Muscle of leg (tissue), 3 donors: ENCODE measurements at regions not wholly inside any gene's neighbourhood (a gene's known extent, or its start where the extent isn't known, plus 50 kb on each side); places are given as distances from the start of the nearest gene placed in this dataset.

ENCODE experiments used
- DNase-seq: peaks from one replicate; pipeline ENCODE4 v3.0.0; 2013
- H3K27ac ChIP-seq: one replicate; pipeline ENCODE4 v1.5.1; 2013; ENCODE audit warnings: mild to moderate bottlenecking, low read length, control low read depth
- H3K27me3 ChIP-seq: one replicate; pipeline ENCODE4 v1.6.1; 2013; ENCODE audit warnings: low read length; ENCODE audit not compliant: control insufficient read depth, insufficient read depth
- H3K36me3 ChIP-seq: one replicate; pipeline ENCODE4 v1.6.1; 2013; ENCODE audit warnings: low read length; ENCODE audit not compliant: control insufficient read depth, insufficient read depth
- H3K4me1 ChIP-seq: one replicate; pipeline ENCODE4 v1.6.1; 2013; ENCODE audit warnings: low read length; ENCODE audit not compliant: control insufficient read depth, insufficient read depth
- H3K4me3 ChIP-seq: one replicate; pipeline ENCODE4 v1.5.1; 2013; ENCODE audit warnings: low read length, control low read depth
- H3K9me3 ChIP-seq: replicated peaks from 2 replicates; pipeline ENCODE4 v1.6.1; 2013; ENCODE audit warnings: low read depth, low read length; ENCODE audit not compliant: control insufficient read depth
- WGBS: methylation state at CpG from one replicate; pipeline ENCODE4 v1.1.5; 2013; ENCODE audit warnings: missing lambda C conversion rate; ENCODE audit not compliant: insufficient coverage; 5-methylcytosine and 5-hydroxymethylcytosine counted together

GRCh38 chr1:95369985-95370690 lies 136.1 kb downstream of the RWDD3 start:
- Histone ChIP-seq H3K27me3 (no peaks in the 10 kb centered on the region), H3K9me3 (no peaks in the 10 kb centered on the region), H3K27ac (no peak overlapping the region), H3K4me3 (no peak overlapping the region), H3K4me1 (no peaks in the 10 kb centered on the region), H3K36me3 (no peaks in the 10 kb centered on the region)
- 60% methylated on average over 1 of the region's 7 CpGs for whole genome bisulfite sequencing
- no peak for DNase-seq

DNA sequence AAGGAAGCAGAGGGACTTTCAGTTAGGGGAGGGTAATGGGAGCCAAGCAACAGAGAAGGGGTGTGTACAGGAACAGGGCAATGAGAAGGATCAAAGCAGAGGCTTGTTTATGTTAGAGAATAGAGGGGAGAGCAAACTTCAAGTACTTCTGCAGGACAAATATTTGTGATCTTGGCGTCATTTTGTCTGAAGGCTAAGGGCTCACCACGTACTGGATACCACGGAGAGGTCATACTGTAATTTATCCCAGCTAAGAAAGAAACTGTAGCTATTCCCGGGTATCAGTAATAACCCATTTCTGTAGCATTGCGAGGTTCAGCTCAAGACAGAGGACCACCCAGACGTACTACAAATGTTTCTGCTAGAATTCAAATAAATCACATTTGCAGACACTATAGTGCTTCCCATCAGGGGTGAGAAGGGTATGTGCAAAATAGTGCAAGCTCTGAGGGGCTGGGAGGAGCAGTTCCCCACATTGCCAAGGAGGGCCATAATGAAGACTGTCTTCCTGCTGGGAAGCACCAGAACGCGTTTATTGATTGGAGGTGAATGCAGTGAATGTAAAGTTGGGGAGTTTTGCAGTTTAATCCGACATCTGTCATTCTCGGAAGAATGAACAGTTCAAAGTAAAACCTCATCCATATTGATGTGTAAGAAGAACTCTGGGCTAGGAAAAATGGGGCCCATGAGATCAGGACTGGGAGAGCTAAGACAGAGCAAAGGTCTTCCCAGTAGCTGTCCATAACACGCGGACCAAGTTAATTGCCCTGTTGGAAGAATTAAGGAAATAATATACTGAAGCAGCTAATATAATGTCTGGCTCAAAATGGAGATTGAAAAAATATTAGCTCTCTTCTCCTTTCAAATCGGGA lies 136.9 kb downstream of the RWDD3 start:
- H3K4me1 ChIP-seq: no peaks in the 10 kb centered on the region
- WGBS: 71% methylated on average over 7 of the region's 13 CpGs
- no peaks in the 10 kb centered on the region for H3K9me3 ChIP-seq
- no peak for DNase-seq
- H3K27me3 ChIP-seq: no peaks in the 10 kb centered on the region
- no peak overlapping the region for H3K4me3 ChIP-seq
- H3K36me3 ChIP-seq: no peaks in the 10 kb centered on the region
- no peak overlapping the region for H3K27ac ChIP-seq

GRCh38 chr1:95371666-95372282 lies 137.8 kb downstream of the RWDD3 start:
- no peak for DNase-seq
- H3K4me1 ChIP-seq: no peaks in the 10 kb centered on the region
- H3K9me3 ChIP-seq: no peaks in the 10 kb centered on the region
- no peaks in the 10 kb centered on the region for H3K27me3 ChIP-seq
- H3K4me3 ChIP-seq: no peak overlapping the region
- WGBS: 82% methylated on average over 5 of the region's 12 CpGs
- no peak overlapping the region for H3K27ac ChIP-seq
- no peaks in the 10 kb centered on the region for H3K36me3 ChIP-seq

- H3K27ac ChIP-seq: no peak overlapping the region
- no peaks in the 10 kb centered on the region for H3K36me3 ChIP-seq
- no peak overlapping the region for H3K4me3 ChIP-seq
- H3K27me3 ChIP-seq: no peaks in the 10 kb centered on the region
- no peak for DNase-seq
- H3K4me1 ChIP-seq: no peaks in the 10 kb centered on the region
- H3K9me3 ChIP-seq: no peaks in the 10 kb centered on the region
- WGBS: 29% methylated on average over 1 of the region's 4 CpGs
Observed at GRCh38 chr1:95375174-95375573, 141.2 kb downstream of the RWDD3 start.

DNA sequence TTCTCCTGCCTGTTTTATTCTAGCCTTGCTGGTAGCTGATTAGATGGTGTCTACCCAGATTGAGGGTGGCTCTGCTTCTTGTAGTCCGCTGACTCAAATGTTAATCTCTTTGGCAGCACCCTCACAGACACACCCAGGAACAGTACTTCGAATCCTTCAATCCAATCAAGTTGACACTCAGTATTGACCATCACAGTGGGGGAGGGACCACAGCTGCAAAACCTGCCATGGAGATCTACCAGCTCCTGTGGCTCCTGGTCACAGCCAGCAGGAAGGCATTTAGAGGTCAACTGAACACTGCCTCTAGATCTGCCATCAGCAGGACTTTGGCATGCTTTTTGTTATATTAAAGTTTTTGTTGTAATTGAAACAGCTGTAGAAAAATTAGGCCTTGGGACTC lies 146.9 kb downstream of the RWDD3 start:
- H3K36me3 ChIP-seq: no peaks in the 10 kb centered on the region
- no peaks in the 10 kb centered on the region for H3K4me1 ChIP-seq
- no peaks in the 10 kb centered on the region for H3K27me3 ChIP-seq
- H3K4me3 ChIP-seq: no peak overlapping the region
- DNase-seq: no peak
- no peaks in the 10 kb centered on the region for H3K9me3 ChIP-seq
- no CpG with 5 or more reads among the region's 2 CpGs for WGBS
- no peak overlapping the region for H3K27ac ChIP-seq

GRCh38 chr1:95382000-95382786 lies 148.2 kb downstream of the RWDD3 start:
- H3K4me3 ChIP-seq: no peak overlapping the region

GRCh38 chr1:95383111-95383510 lies 149.1 kb downstream of the RWDD3 start:
- no peak for DNase-seq
- Histone ChIP-seq H3K27me3 (no peaks in the 10 kb centered on the region), H3K4me3 (no peak overlapping the region), H3K27ac (no peak overlapping the region), H3K36me3 (no peaks in the 10 kb centered on the region), H3K9me3 (no peaks in the 10 kb centered on the region), H3K4me1 (no peaks in the 10 kb centered on the region)
- 70% methylated on average over 4 of the region's 5 CpGs for WGBS

More at GRCh38 chr1:95382000-95382786, 148.2 kb downstream of the RWDD3 start:
- no peaks in the 10 kb centered on the region for H3K36me3 ChIP-seq
- 80% methylated on average over 3 of the region's 4 CpGs for WGBS
- DNase-seq: no peak
- H3K27ac ChIP-seq: no peak overlapping the region
- no peaks in the 10 kb centered on the region for H3K27me3 ChIP-seq
- no peaks in the 10 kb centered on the region for H3K9me3 ChIP-seq
- no peaks in the 10 kb centered on the region for H3K4me1 ChIP-seq

DNA sequence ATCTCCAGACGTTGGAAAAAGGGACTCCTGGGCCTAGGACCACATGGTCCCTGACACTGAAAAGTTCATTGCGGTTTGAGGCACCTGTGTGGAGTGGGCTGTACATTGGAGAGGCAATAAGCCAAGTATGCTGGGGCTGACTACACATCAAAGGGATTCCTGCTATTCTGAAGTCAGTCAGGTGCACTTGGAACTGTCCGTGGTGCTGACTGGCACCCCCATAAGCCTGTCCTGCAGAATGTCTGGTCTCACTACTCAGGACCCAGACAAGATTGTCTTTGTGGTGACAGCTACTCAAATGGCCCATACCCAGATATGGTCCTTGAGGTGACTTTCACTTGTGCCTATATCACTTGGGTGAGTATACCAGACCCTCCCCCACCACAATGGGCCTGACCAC lies 150.6 kb downstream of the RWDD3 start:
- 32% methylated on average over 2 of the region's 3 CpGs for WGBS

GRCh38 chr1:95386371-95386770 lies 152.4 kb downstream of the RWDD3 start:
- WGBS: no CpG with 5 or more reads among the region's 1 CpG
- Histone ChIP-seq H3K27me3 (no peaks in the 10 kb centered on the region), H3K36me3 (no peaks in the 10 kb centered on the region), H3K4me3 (no peak overlapping the region), H3K4me1 (no peaks in the 10 kb centered on the region), H3K27ac (no peak overlapping the region), H3K9me3 (no peaks in the 10 kb centered on the region)
- DNase-seq: no peak

More for the DNA sequence above, 150.6 kb downstream of the RWDD3 start:
- peak; percentile 40 for DNase-seq
- Histone ChIP-seq H3K4me3 (no peak overlapping the region), H3K36me3 (no peaks in the 10 kb centered on the region), H3K4me1 (no peaks in the 10 kb centered on the region), H3K9me3 (no peaks in the 10 kb centered on the region), H3K27me3 (no peaks in the 10 kb centered on the region), H3K27ac (no peak overlapping the region)
